SIG-M5 treated with dmso at 0.1 percent for 504 hours (cell line): ENCODE measurements at regions not wholly inside any gene's neighbourhood (a gene's known extent, or its start where the extent isn't known, plus 50 kb on each side); places are given as distances from the start of the nearest gene placed in this dataset.
A peak's percentile ranks its signal among the peaks of the same experiment; 100 is the strongest.
"Not testable (repeated sequence)": the region's sequence is repeated elsewhere in the genome, so short reads cannot be mapped to it uniquely, and the experiment has no call there.

Experiments
- DNase-seq: peaks from one replicate; lab custom pipeline; 2025; ENCODE audit not compliant: unreplicated experiment; lab: John Stamatoyannopoulos, UW

DNA sequence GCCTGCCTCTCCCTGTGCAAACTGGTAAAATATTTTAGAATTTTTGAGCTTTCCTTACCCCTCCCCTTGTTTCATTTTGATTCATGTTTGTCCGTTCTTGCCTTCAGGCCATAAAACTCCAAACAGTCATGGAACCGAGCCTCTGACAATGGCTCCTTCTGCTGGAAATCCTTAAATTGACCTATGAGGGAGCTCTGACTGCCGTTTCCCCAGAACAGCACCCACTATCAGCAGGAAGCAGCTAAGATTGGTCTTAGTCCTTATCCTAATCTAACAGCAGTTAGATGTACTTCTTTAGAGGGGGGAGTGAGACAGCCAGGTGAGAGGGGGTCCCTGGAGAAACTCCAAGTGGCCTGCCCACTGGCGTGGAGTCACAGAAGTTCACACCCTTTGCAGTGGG, 106.7 kb downstream of the FAM174A start:
- DNase-seq: no peak

DNA sequence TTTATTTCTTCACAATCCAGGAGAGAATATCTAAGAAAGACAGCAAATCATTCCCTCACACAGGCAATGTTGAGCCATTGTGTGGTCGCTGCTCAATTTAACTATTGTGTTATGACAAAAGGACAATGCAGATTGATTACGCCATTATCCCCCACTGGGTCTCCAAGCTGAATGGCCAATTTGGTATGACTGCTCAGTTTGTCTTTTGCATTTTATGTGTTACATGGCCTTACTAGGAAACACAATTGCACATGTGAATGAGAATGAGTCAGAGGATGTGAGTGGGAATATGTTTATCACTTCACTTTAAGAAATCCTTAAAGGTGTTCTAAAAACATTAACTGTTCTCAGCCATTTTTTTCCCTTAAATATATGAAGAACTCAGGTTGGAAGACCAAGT, 108.3 kb downstream of the FAM174A start:
- no peak for DNase-seq

DNA sequence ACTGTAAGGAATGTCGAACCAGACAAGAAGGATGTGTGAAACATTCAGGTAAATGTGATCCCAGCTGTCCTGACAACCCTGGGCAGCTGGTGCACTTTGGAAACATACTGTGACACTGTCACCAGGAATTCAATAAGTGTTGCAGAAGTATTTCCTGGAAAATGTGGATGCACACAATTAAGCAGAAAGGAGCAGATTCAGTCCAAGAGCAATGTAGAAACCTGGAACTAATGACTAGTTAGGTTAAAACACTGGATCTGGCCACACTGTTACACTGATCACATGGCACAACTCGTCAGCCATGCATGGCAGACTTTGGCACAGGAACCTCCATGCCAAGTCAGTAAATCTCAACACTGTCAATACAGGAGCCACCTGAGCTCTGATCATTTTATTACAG, 109.0 kb downstream of the FAM174A start:
- no peak for DNase-seq

DNA sequence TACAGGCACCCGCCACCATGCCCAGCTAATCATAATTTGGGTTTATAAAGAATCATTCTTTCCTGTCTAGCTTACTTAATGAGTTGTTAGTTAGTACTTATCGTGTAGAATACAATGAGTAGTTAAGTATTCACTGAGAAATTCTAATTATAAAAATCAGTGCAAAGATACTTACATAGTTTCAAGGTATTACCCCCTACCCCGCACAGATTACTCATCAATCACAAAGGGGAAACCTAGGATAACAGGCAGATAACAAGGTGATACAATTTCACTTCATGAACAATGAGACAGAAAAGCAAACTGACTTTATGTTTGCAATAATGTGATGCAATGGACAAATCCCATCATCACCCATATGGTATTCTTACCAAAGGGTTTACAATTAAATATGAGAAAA, 109.6 kb downstream of the FAM174A start:
- DNase-seq: no peak

DNA sequence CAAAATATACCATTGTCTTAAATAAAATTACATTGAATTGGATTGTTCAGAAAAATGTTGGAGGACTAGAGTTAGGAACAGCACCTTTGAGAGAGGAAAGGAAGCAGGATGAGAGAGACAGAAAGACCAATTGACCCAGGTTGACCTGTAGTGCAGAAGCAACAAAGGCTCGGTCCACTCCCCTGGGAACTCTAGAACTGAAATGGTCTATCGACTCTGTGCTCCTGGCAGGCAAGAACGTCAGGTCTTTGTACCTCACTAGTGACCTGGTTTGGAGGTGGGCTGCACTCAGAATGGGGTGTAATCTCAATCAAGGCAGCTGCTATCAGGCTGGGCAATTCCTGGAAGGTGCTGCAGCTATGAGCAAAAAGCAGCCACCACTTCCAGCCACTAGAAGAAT, 110.8 kb downstream of the FAM174A start:
- no peak for DNase-seq

DNA sequence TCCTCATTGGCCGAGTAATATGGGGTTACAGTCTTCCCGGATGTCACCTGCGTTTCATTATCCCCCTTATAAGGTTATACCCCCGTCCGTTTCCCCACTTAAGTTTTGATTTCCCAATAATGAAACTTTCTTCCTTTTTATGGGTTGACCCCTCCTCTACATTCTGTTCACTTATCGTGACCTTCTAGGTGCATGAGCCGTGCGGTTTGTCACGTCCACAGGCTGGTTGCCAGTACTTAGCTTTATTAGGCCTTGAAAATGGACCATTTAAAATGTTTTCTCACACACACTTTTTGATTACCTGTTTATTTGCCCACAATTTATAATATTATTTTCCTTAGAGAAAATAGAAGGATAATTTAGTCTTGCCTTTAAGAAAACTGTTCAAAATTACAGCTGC, 111.5 kb downstream of the FAM174A start:
- no peak for DNase-seq

DNA sequence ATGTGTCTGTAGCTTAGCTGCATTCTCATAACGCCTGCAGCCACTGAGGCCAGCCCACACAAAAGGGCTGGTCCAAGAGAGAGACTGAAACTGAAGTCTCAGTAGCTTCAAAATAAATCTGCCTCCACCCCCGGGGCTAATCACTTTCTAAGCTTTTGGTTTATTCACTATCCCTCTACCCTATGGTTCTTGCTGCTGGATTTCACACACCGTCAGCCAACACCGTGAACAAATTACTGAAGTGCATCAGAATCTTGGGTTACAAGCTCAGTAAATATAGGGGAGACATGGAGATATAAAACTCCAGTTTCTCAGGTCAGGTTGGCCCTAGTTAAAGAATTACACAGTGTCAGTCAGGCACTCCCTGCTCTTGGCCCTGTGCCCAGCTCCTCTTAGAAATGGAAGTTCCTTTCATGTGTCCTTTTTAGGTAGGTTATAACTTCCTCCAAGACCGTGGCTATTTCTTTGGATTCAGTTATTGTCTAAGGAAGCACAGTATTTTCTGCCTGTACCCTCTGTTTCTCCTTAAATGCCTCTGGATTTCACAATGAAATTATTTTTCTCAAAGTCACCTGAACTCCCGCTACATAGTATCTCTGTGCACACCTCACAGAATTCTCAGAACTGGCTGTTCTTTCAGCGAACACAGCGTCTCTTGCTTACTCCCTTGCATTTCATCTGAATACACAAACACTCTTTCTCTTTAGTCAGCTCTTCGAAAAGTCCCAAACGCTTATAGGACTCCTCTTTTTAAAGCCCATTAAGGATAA, 112.5 kb downstream of the FAM174A start:
- DNase-seq: peak; percentile 19

DNA sequence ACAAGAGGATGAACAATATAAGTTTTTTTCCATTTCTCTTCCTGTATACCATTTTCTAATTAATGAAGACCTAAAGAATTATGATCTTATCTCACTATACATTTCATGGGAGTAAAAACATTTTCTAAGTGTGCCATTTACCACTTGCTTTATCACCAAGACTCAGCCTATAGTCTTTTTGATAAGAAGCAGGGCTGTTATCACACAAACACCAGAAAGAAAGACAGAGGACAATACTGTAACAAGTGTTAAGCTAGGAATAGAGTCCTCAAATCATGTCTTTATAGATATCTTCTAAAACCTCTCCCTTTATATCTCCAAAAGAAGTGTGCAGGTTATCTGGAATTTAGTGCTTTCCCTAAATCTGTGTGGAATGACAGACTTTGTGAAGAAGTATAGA, 119.7 kb downstream of the FAM174A start:
- no peak for DNase-seq

DNA sequence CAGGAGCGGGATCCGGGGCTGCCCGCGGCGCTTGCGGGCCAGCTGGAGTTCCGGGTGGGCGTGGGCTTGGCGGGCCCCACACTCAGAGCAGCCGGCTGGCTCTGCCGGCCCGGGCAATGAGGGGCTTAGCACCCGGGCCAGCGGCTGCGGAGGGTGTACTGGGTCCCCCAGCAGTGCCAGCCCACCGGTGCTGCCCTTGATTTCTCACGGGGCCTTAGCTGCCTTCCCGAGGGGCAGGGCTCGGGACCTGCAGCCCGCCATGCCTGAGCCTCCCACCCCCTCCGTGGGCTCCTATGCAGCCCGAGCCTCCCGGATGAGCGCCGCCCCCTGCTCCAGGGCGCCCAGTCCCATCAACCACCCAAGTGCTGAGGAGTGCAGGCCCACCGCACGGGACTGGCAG, 121.6 kb downstream of the FAM174A start:
- not testable (repeated sequence) for DNase-seq

DNA sequence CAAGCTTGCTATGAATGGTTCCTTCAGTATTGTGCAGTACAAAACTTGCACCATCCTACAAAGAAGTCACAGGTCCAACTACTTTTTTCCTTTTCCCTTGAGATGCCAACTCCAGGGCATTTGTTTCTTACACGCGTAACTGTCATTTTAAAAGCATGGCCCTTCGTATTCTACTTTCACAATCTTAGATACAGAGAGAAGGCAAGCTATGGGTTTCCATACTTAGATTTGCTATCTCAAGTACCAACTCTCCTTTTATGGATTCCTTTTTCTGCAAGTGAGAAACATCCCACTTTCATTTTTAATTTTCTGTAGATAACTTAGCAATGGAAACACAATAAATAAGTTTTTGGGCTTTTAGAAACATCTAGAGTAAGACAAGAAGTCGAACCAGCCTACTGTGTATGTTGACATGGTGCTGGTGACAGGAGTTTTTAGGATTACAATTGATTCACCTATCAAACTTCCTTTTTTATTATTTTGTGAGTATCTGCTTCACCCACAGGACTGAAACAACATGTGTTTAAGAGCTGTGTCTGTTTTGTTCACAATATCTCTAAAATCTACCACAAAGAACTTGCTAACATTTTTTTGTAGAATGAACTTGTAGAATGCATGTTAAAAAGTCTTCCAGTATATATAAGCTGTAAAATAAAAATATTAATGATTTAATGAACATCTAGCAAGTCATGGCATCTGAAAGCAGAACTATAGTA, 124.1 kb downstream of the FAM174A start:
- DNase-seq: no peak

DNA sequence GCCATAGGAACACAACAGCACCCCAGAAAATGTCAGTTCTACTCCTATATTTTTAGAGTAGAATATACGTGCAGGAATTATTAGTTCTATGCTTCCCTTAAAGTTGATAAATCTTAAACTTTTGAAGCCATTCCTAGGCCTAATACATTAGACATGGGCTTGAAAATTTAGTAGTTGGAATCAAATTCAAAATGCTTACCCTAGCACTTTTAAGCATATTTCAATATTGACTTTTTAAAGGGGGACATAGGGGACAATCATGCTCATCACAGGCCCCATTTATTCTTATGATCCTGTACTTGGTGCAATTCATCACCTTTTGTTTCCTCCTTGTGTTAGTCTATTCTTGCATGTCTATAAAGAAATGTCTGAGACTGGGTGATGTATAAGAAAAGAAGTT, 129.0 kb downstream of the FAM174A start:
- DNase-seq: no peak

DNA sequence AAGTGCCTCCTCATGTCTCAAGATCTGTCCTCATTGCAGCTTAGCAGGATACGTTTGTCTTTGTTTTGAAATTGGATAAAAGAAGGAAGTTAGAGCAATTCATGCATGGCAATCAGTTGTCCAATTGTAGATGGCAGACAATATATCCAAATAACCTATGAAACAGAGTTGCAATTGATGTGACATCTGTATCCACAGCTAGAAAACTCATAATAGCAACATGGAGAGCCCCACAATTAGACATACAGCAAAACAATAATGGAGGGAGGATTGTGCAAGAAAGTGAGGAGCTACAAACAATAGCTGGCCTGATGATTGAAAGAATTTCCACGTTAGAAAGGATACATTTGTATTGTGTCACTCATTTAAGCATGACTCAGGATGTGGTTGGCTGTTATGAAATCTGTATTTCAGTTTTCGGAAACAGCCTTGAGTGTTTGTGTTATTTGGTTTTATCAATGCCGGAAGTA, 132.0 kb downstream of the FAM174A start:
- peak; percentile 92 for DNase-seq

DNA sequence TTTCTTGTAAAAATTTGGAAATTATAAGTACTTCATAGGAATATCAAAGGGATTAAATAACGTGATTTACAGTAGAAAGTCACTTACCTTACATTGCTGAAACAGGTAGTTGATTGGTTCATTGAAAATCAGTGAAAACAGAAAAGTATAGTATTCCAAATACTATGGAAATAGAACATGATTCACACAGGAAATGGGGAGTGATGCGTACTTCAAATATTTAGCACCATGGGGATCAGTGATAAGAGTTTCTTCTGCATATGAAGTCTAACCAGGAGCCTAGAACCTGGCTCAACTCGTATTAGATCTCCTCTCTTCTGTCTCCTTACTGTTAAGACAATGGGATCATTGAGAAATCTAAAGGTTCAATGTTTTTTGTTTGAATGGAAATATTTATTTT, 133.3 kb downstream of the FAM174A start:
- DNase-seq: no peak

DNA sequence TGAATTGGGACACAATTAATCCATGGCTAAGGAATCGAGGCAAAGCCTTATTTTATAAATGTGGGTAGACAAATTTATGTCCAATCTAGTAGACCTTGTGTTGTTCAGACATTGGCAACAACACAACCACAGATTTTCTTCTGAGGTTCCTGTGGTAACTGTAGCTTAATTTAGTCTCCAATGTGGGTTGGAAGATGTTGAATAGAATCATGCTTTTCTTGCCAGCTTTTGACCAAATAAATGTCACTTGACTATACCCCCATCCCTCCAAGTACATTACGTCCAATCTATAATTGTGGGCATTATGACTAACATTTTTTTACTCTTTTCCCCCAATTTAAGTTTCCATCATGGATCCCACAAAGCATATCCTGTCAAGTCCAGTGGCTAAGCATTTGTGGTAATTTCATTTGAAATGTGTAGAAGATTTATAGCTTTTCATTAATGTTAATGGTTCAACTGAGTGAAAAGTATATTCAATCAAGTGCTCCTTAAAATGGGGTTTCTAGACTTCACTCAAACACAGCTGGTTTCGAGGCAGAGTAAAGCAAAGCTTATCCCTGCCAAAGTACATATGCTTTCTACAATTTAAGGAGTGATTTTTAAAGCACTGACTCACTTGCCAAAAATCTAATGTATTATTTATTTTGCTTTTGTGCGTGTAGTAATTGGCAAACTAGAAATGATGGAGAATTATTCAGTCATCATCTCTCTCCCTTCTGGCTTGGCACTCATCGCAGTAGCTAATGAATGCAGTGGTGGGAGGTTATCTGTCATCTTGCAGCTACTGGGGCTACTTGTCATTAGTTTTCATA, 141.8 kb downstream of the FAM174A start:
- no peak for DNase-seq

DNA sequence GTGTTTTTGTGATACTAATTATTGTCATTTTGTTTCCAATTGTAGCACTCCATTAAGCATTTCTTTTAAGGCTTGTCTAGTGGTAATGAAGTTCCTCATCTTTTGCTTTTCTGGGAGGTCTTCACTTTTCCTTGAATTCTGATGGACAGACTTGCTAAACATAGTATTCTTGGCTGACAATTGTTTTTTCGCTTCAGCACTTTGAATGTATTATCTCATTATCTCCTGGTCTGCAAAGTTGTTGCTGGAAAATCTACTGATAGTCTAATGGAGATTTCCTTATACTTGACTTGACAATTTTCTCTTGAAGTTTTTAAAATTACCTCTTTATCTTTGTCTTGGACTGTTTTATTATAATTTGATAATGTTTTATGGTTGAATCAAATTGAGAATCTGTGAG, 147.5 kb downstream of the FAM174A start:
- no peak for DNase-seq

DNA sequence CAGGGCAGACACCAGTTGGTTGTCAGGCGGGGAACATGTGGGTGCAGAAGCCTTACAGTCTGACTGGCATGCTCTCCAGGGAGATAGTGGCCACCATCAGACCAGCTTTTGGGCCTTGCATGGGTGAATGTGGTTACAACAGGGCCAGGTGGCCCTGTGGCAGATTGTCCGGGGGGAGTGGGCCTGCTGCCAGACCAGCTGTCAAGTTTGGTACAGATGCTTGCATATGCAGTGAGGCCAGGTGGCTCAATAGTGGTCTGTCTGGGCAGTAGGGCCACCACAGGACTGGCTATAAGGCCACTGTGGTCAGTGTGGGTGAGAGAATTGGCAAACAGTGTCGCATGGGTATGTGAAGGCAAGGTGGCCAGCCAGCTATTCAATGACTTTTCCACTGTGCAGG, 148.7 kb downstream of the FAM174A start:
- DNase-seq: no peak

DNA sequence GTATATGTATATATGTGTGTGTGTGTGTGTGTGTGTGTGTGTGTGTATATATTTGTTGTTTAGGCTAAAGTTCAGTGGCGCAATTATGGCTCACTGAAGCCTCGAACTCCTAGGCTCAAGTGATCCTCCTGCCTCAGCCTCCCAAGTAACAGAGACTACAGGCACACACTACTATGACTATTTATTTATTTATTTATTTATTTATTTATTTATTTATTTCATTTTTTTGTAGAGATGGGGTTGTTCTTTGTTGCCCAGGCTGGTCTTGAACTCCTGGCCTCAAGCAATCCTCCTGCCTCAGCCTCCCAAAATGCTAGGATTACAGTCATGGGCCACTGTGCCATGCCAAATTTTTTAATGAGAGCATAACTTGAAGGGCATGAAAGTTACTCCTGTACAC, 149.9 kb downstream of the FAM174A start:
- DNase-seq: not testable (repeated sequence)

DNA sequence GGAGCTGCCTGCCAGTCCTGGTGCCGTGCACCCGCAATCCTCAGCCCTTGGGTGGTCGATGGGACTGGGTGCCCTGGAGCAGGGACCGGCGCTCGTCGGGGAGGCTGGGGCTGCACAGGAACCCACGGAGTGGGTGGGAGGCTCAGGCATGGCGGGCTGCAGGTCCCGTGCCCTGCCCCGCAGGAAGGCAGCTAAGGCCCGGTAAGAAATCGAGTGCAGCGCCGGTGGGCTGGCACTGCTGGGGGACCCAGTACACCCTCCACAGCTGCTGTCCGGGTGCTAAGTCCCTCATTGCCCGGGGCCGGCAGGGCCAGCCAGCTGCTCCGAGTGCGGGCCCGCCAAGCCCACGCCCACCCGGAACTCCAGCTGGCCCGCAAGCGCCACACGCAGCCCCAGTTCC, 153.7 kb downstream of the FAM174A start:
- DNase-seq: not testable (repeated sequence)

DNA sequence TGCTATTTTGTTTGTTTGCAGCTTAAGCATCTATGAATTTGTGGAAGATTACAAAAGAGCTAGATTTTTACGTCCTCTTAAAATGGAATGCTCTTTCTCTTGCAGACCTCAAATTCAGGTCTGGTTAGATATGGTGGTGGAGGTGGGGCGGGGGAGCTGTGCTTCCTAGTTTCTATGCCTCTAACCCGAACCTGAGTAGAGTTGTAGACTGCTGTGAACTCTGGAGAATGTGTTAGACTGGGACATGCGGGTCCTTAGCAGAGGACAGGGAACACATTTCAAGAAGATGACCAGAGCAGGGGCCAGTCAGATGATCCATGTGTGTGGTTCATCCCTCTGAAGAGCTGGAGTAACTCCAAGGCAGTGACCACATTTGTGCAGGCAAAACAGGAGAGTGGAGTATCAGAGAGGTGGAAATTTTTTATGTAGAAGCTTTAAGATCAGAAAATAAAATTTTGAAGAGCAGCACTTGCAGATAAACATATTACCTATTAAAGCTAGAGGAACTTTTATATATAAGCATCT, 154.9 kb downstream of the FAM174A start:
- no peak for DNase-seq

DNA sequence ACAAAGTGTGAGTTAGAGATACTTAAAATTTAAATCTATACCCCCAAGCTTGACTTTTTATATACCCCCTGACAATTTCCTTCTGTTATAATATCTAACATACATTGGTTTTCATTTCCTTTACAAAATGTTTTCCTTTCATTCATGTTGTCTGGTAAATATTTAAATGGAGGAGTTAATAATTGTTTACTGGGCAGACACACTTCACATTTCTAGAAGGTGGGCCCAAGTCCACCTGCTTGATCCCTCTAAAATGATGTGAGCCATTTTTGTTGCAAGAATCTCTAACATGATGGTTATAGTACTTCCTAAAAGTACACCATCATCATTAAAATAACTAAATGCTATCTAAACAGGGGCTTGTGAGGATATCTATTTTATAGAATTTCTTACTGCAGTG, 155.9 kb downstream of the FAM174A start:
- no peak for DNase-seq

DNA sequence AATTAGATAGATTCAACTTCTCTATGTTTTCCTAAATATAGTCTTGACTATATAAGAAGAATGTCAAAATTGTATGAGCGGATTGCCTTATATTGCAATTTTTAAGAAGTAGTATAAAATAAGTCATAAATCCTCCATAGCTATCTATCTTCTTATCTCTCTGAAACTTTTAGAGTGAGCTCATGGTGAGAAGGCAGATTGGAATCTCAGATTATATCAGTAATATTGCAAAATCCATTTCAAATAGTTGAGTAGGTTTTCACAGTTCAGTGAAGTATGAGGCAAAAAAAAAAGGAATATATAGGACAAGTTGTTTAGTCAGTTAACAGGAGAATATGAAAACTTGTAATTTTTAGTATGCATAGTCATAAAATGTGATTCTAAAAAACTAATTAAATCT, 156.4 kb downstream of the FAM174A start:
- DNase-seq: peak; percentile 8
